ENCODE measurements at regions not wholly inside any gene's neighbourhood (a gene's known extent, or its start where the extent isn't known, plus 50 kb on each side); places are given as distances from the start of the nearest gene placed in this dataset.

- DNase-seq, result no peak
Measured at GRCh38 chr5:174414315-174414710, 310.1 kb upstream of the MSX2 start.

- no peak for DNase-seq
Measured at GRCh38 chr5:174418809-174419539, 305.4 kb upstream of the MSX2 start.

- peak; percentile 84 for DNase-seq
Measured at GRCh38 chr5:174419540-174420132, 304.7 kb upstream of the MSX2 start.

GRCh38 chr5:174420651-174421407, 303.6 kb upstream of the MSX2 start:
- no peak for DNase-seq

- no peak for DNase-seq
Measured at GRCh38 chr5:174421408-174421805, 303.0 kb upstream of the MSX2 start.

- no peak for DNase-seq
Measured at GRCh38 chr5:174423558-174423957, 300.8 kb upstream of the MSX2 start.

GRCh38 chr5:174424219-174425053, 299.9 kb upstream of the MSX2 start:
- DNase-seq, result no peak

GRCh38 chr5:174425271-174425963, 299.0 kb upstream of the MSX2 start:
- DNase-seq, result no peak

GRCh38 chr5:174425964-174426290, 298.5 kb upstream of the MSX2 start:
- DNase-seq, result no peak

- no peak for DNase-seq
Measured at GRCh38 chr5:174426388-174426787, 298.0 kb upstream of the MSX2 start.

- no peak for DNase-seq
Measured at GRCh38 chr5:174426851-174427250, 297.5 kb upstream of the MSX2 start.

GRCh38 chr5:174427304-174427703, 297.1 kb upstream of the MSX2 start:
- DNase-seq, result no peak

GRCh38 chr5:174428895-174429294, 295.5 kb upstream of the MSX2 start:
- no peak for DNase-seq

GRCh38 chr5:174430940-174431339, 293.4 kb upstream of the MSX2 start:
- DNase-seq, result no peak

GRCh38 chr5:174431504-174431903, 292.9 kb upstream of the MSX2 start:
- DNase-seq, result no peak

- no peak for DNase-seq
Measured at GRCh38 chr5:174433098-174433497, 291.3 kb upstream of the MSX2 start.

- no peak for DNase-seq
Measured at GRCh38 chr5:174436750-174437149, 287.6 kb upstream of the MSX2 start.

GRCh38 chr5:174444479-174445188, 279.7 kb upstream of the MSX2 start:
- DNase-seq, result no peak

GRCh38 chr5:174446446-174446845, 277.9 kb upstream of the MSX2 start:
- DNase-seq, result no peak

GRCh38 chr5:174446988-174447387, 277.4 kb upstream of the MSX2 start:
- no peak for DNase-seq

- no peak for DNase-seq
Measured at GRCh38 chr5:174448041-174448440, 276.3 kb upstream of the MSX2 start.

GRCh38 chr5:174448662-174449061, 275.7 kb upstream of the MSX2 start:
- no peak for DNase-seq
